H1 (cell line): ENCODE measurements at regions not wholly inside any gene's neighbourhood (a gene's known extent, or its start where the extent isn't known, plus 50 kb on each side); places are given as distances from the start of the nearest gene placed in this dataset.

Experiments
- CTCF ChIA-PET: fragments of 300-600 bp; sonication (Branson Sonifier 250); formaldehyde crosslinking; loops from one replicate; lab custom pipeline; 2021; ENCODE audit not compliant: partially characterized antibody; lab: Charles Lee
- POLR2A ChIA-PET: fragments of 300-600 bp; sonication (Branson Sonifier 250); formaldehyde crosslinking; loops from one replicate; lab custom pipeline; 2021; ENCODE audit warnings: inconsistent platforms; ENCODE audit not compliant: partially characterized antibody; lab: Charles Lee
- DNase-seq, 2 experiments: peaks; one replicate each; pipeline versions ENCODE4 v3.0.0 to v3.0.0-alpha.2; 2010 to 2022; ENCODE audit warnings: low spot score in 2 of 2, low read depth in 1 of 2, mixed read lengths in 1 of 2
- FAIRE-seq: peaks from 2 replicates; lab custom pipeline; 2011; peaks lifted over from hg19 to GRCh38; lab: Jason Lieb, UNC
- H2AFZ ChIP-seq: 2 replicates; pipeline ENCODE4 v1.8.1; 2012; ENCODE audit warnings: low read length, inconsistent platforms
- H2AK5ac ChIP-seq: 2 replicates; pipeline ENCODE4 v1.6.1; 2013; ENCODE audit warnings: low read depth, low read length
- H2BK120ac ChIP-seq: replicated peaks from 2 replicates; pipeline ENCODE3; 2013; ENCODE audit warnings: low read depth, low read length, inconsistent platforms
- H2BK12ac ChIP-seq: 2 replicates; pipeline ENCODE4 v1.6.1; 2013; ENCODE audit warnings: low read depth, low read length
- H2BK15ac ChIP-seq: 2 replicates; pipeline ENCODE4 v1.6.1; 2013; ENCODE audit warnings: low read length
- H2BK20ac ChIP-seq: 2 replicates; pipeline ENCODE4 v1.6.1; 2013; ENCODE audit warnings: low read length
- H2BK5ac ChIP-seq: 2 replicates; pipeline ENCODE4 v1.6.1; 2013; ENCODE audit warnings: low read depth, low read length
- H3K14ac ChIP-seq: 2 replicates; pipeline ENCODE4 v1.6.1; 2013; ENCODE audit warnings: inconsistent platforms; ENCODE audit not compliant: insufficient read length
- H3K18ac ChIP-seq: 2 replicates; pipeline ENCODE4 v1.6.1; 2013; ENCODE audit warnings: low read length; ENCODE audit errors: extremely low read depth
- H3K23ac ChIP-seq: 2 replicates; pipeline ENCODE4 v1.6.1; 2013; ENCODE audit warnings: inconsistent platforms; ENCODE audit not compliant: insufficient read length
- H3K23me2 ChIP-seq: 2 replicates; pipeline ENCODE4 v1.6.1; 2013; ENCODE audit warnings: low read depth, low read length
- H3K27ac ChIP-seq: 2 replicates; pipeline ENCODE4 v1.6.1; 2011; ENCODE audit warnings: low read depth, low read length, inconsistent platforms
- H3K27me3 ChIP-seq, 4 experiments: replicated peaks in 1 of 4; 1 replicate in 1 of 4; 2 replicates in 3 of 4; pipeline versions ENCODE4 v1.6.1 to v1.8.1; 2011 to 2013; ENCODE audit warnings: low read length in 3 of 4, mild to moderate bottlenecking in 3 of 4, inconsistent platforms in 2 of 4, mixed read lengths in 2 of 4, moderate library complexity in 1 of 4; ENCODE audit not compliant: control insufficient read depth in 3 of 4, insufficient read depth in 3 of 4; ENCODE audit errors: extremely low read depth in 1 of 4
- H3K36me3 ChIP-seq, 4 experiments: 2 replicates each; pipeline versions ENCODE4 v1.6.1 to v1.8.1; 2011 to 2013; ENCODE audit warnings: mild to moderate bottlenecking in 4 of 4, low read length in 3 of 4, moderate library complexity in 2 of 4, control low read depth in 1 of 4, inconsistent platforms in 1 of 4; ENCODE audit not compliant: insufficient read depth in 4 of 4, control insufficient read depth in 2 of 4
- H3K4ac ChIP-seq: replicated peaks from 2 replicates; pipeline ENCODE3; 2013; ENCODE audit warnings: low read length, low read depth, mixed read lengths, inconsistent platforms; ENCODE audit not compliant: insufficient read length
- H3K4me1 ChIP-seq, 4 experiments: replicated peaks in 1 of 4; 1 replicate in 1 of 4; 2 replicates in 3 of 4; pipeline versions ENCODE4 v1.6.1 to v1.8.1; 2011 to 2013; ENCODE audit warnings: low read length in 3 of 4, inconsistent platforms in 2 of 4, mixed read lengths in 1 of 4; ENCODE audit not compliant: insufficient read depth in 4 of 4, control insufficient read depth in 3 of 4
- H3K4me2 ChIP-seq, 2 experiments: 2 replicates each; pipeline versions ENCODE4 v1.6.1 to v1.8.1; 2011 to 2013; ENCODE audit warnings: low read depth in 2 of 2, low read length in 2 of 2, control low read depth in 1 of 2, inconsistent platforms in 1 of 2, mild to moderate bottlenecking in 1 of 2; ENCODE audit not compliant: insufficient read depth in 1 of 2
- H3K4me3 ChIP-seq, 4 experiments: fragments of 200-600, 300-600 bp in 1 of 4; sonication (generic), shearing (Covaris generic), sonication (Bioruptor Twin) in 1 of 4; 2 replicates each; pipeline versions ENCODE4 v1.5.1 to v1.8.1; 2011 to 2016; ENCODE audit warnings: low read length in 4 of 4, low read depth in 3 of 4, control low read depth in 2 of 4, inconsistent platforms in 2 of 4, mild to moderate bottlenecking in 2 of 4, mixed read lengths in 1 of 4, moderate library complexity in 1 of 4; ENCODE audit not compliant: insufficient read depth in 2 of 4; ENCODE audit errors: extremely low read depth in 1 of 4
- H3K56ac ChIP-seq: replicated peaks from 2 replicates; pipeline ENCODE3; 2013; ENCODE audit warnings: low read depth, mild to moderate bottlenecking, mixed read lengths, low read length, inconsistent platforms; ENCODE audit not compliant: insufficient read length
- H3K79me1 ChIP-seq: 2 replicates; pipeline ENCODE4 v1.6.1; 2013; ENCODE audit warnings: low read depth, low read length, control low read depth
- H3K79me2 ChIP-seq, 2 experiments: 2 replicates each; pipeline versions ENCODE4 v1.6.1 to v1.8.1; 2012 to 2013; ENCODE audit warnings: low read length in 2 of 2, mild to moderate bottlenecking in 2 of 2, inconsistent platforms in 1 of 2; ENCODE audit not compliant: insufficient read depth in 2 of 2, control insufficient read depth in 1 of 2
- H3K9ac ChIP-seq, 4 experiments: replicated peaks in 1 of 4; 1 replicate in 1 of 4; 2 replicates in 3 of 4; pipeline versions ENCODE4 v1.6.1 to v1.8.1; 2011 to 2013; ENCODE audit warnings: low read depth in 3 of 4, low read length in 3 of 4, control low read depth in 2 of 4, mild to moderate bottlenecking in 2 of 4, moderate library complexity in 2 of 4, inconsistent platforms in 1 of 4; ENCODE audit errors: extremely low read depth in 1 of 4
- H3K9me3 ChIP-seq, 2 experiments: 2 replicates each; pipeline versions ENCODE4 v1.6.1 to v1.8.1; 2012 to 2013; ENCODE audit warnings: mild to moderate bottlenecking in 2 of 2, moderate library complexity in 2 of 2, control low read depth in 1 of 2, inconsistent platforms in 1 of 2, low read depth in 1 of 2, low read length in 1 of 2, mixed read lengths in 1 of 2; ENCODE audit not compliant: insufficient read depth in 2 of 2
- H4K20me1 ChIP-seq, 2 experiments: replicated peaks in 1 of 2; 2 replicates each; pipeline versions ENCODE3 to v1.8.1; 2011 to 2013; ENCODE audit warnings: inconsistent platforms in 2 of 2, low read length in 2 of 2, mild to moderate bottlenecking in 1 of 2; ENCODE audit not compliant: insufficient read depth in 2 of 2, control insufficient read depth in 1 of 2
- H4K5ac ChIP-seq: 2 replicates; pipeline ENCODE4 v1.6.1; 2013; ENCODE audit warnings: low read length, low read depth, mixed read lengths, inconsistent platforms; ENCODE audit not compliant: insufficient read length
- H4K8ac ChIP-seq: 2 replicates; pipeline ENCODE4 v1.8.0; 2013; ENCODE audit warnings: mild to moderate bottlenecking, moderate library complexity, low read length, inconsistent platforms; ENCODE audit not compliant: insufficient read depth; ENCODE audit errors: extremely low read depth
- H4K91ac ChIP-seq: replicated peaks from 2 replicates; pipeline ENCODE3; 2013; ENCODE audit warnings: low read length, mixed read lengths, inconsistent platforms; ENCODE audit not compliant: insufficient read length
- BRCA1 ChIP-seq: IDR thresholded peaks from 2 replicates; pipeline ENCODE4 v1.6.1; 2012; ENCODE audit warnings: low read depth, low read length, improper control_type of control experiment
- EGR1 ChIP-seq: IDR thresholded peaks from 2 replicates; pipeline ENCODE4 v1.6.1; 2011; ENCODE audit warnings: low read depth, low read length, borderline replicate concordance
- PHF8 ChIP-seq: fragments of 200-600 bp; sonication (generic); conservative IDR thresholded peaks from 2 replicates; pipeline ENCODE4 v1.7.1; 2012; ENCODE audit warnings: low read depth, mild to moderate bottlenecking, inconsistent platforms, low read length, moderate library complexity
- SRF ChIP-seq: IDR thresholded peaks from 2 replicates; pipeline ENCODE4 v1.6.1; 2011; ENCODE audit warnings: mild to moderate bottlenecking, low read depth, low read length, moderate library complexity
- WGBS, 2 experiments: shearing (Covaris generic) in 1 of 2; methylation state at CpG; one replicate each; pipeline versions ENCODE4 v1.1.6 to v1.1.7; 2013 to 2015; ENCODE audit warnings: low lambda C conversion rate in 2 of 2, mixed read lengths in 2 of 2, inconsistent platforms in 1 of 2, low coverage in 1 of 2, missing lambda C conversion rate in 1 of 2; ENCODE audit not compliant: insufficient replicate concordance in 2 of 2, insufficient coverage in 1 of 2, insufficient read length in 1 of 2; ENCODE audit errors: extremely low coverage in 1 of 2, missing lambda C conversion rate in 1 of 2; 5-methylcytosine and 5-hydroxymethylcytosine counted together

- Histone ChIP-seq H4K8ac (no peak overlapping the region), H3K23me2 (no peaks in the 10 kb centered on the region), H3K79me1 (no peaks in the 10 kb centered on the region), H3K27me3 (no peaks in the 10 kb centered on the region), H2BK120ac (no peak overlapping the region), H2BK15ac (no peak overlapping the region), H2BK12ac (no peak overlapping the region), H3K56ac (no peak overlapping the region), H3K4me2 (no peak overlapping the region), H3K14ac (no peak overlapping the region), H3K36me3 (no peaks in the 10 kb centered on the region; a peak in 1 of 8 replicates)
- CTCF ChIA-PET: interaction anchor here (1.3 kb wide), 1 partner anchor 13 kb away, joined by 4 read pairs; no protein-coding TSS in a partner anchor
- FAIRE-seq: no peak
- POLR2A ChIA-PET: no interaction called here
- TF ChIP-seq PHF8 (no peak), BRCA1 (no peak), EGR1 (no peak), SRF (no peak)
- TF ChIP-seq, all 59 proteins: peak for 0
- H2AFZ ChIP-seq: no peak overlapping the region
- H3K79me2 ChIP-seq: no peaks in the 10 kb centered on the region
- no peaks in the 10 kb centered on the region for H3K9me3 ChIP-seq
- H3K4me1 ChIP-seq: no peaks in the 10 kb centered on the region
- no peaks in the 10 kb centered on the region for H4K20me1 ChIP-seq
- H3K18ac ChIP-seq: no peak overlapping the region
- no peak overlapping the region for H2BK5ac ChIP-seq
- no peak for DNase-seq
- H3K4ac ChIP-seq: no peak overlapping the region
- H2AK5ac ChIP-seq: no peak overlapping the region
- no peak overlapping the region for H3K4me3 ChIP-seq
- whole genome bisulfite sequencing, 2 experiments: 84% methylated on average over 3 of the region's 3 CpGs; no CpG with 5 or more reads in 1 of the 2 experiments
- no peak overlapping the region for H2BK20ac ChIP-seq
- no peak overlapping the region for H3K9ac ChIP-seq
- no peak overlapping the region for H4K91ac ChIP-seq
- H3K23ac ChIP-seq: no peak overlapping the region
- no peak overlapping the region for H4K5ac ChIP-seq
- no peak overlapping the region for H3K27ac ChIP-seq
These were observed 169.8 kb upstream of the ANKRD28 start for GRCh38 chr3:15967577-15967976.
